ENCODE measurements at regions not wholly inside any gene's neighbourhood (a gene's known extent, or its start where the extent isn't known, plus 50 kb on each side); places are given as distances from the start of the nearest gene placed in this dataset.

GRCh38 chr3:30170681-30171438 lies 435.5 kb upstream of the TGFBR2 start:
- DNase-seq = no peak

GRCh38 chr3:30174357-30174756 lies 432.0 kb upstream of the TGFBR2 start:
- no peak for DNase-seq

- DNase-seq = no peak
These were observed 425.9 kb upstream of the TGFBR2 start for GRCh38 chr3:30180310-30181177.

GRCh38 chr3:30181178-30181465 lies 425.3 kb upstream of the TGFBR2 start:
- DNase-seq = no peak

GRCh38 chr3:30181581-30181980 lies 424.8 kb upstream of the TGFBR2 start:
- no peak for DNase-seq

- no peak for DNase-seq
These were observed 423.0 kb upstream of the TGFBR2 start for GRCh38 chr3:30183421-30183820.

- DNase-seq = no peak
These were observed 422.1 kb upstream of the TGFBR2 start for GRCh38 chr3:30184091-30184810.

- DNase-seq = no peak
These were observed 420.5 kb upstream of the TGFBR2 start for GRCh38 chr3:30185872-30186271.

- DNase-seq = no peak
These were observed 419.6 kb upstream of the TGFBR2 start for GRCh38 chr3:30186741-30187219.

- DNase-seq = no peak
These were observed 419.0 kb upstream of the TGFBR2 start for GRCh38 chr3:30187366-30187765.

GRCh38 chr3:30188713-30189112 lies 417.7 kb upstream of the TGFBR2 start:
- peak; percentile 0 for DNase-seq

GRCh38 chr3:30189900-30190299 lies 416.5 kb upstream of the TGFBR2 start:
- DNase-seq = no peak

- DNase-seq = peak; percentile 12
These were observed 412.8 kb upstream of the TGFBR2 start for GRCh38 chr3:30193625-30194044.

- no peak for DNase-seq
These were observed 411.0 kb upstream of the TGFBR2 start for GRCh38 chr3:30195352-30195751.

GRCh38 chr3:30198162-30198561 lies 408.2 kb upstream of the TGFBR2 start:
- no peak for DNase-seq

GRCh38 chr3:30199096-30199759 lies 407.2 kb upstream of the TGFBR2 start:
- no peak for DNase-seq

- DNase-seq = no peak
These were observed 406.5 kb upstream of the TGFBR2 start for GRCh38 chr3:30199855-30200254.

GRCh38 chr3:30201715-30202114 lies 404.7 kb upstream of the TGFBR2 start:
- DNase-seq = no peak

- no peak for DNase-seq
These were observed 403.1 kb upstream of the TGFBR2 start for GRCh38 chr3:30203301-30203700.

- DNase-seq = no peak
These were observed 402.3 kb upstream of the TGFBR2 start for GRCh38 chr3:30204126-30204525.

GRCh38 chr3:30206051-30206450 lies 400.4 kb upstream of the TGFBR2 start:
- no peak for DNase-seq

- no peak for DNase-seq
These were observed 384.8 kb upstream of the TGFBR2 start for GRCh38 chr3:30221619-30222018.

- no peak for DNase-seq
These were observed 384.0 kb upstream of the TGFBR2 start for GRCh38 chr3:30222441-30222840.
